GM18511 (cell line): ENCODE measurements at regions not wholly inside any gene's neighbourhood (a gene's known extent, or its start where the extent isn't known, plus 50 kb on each side); places are given as distances from the start of the nearest gene placed in this dataset.
A peak's percentile ranks its signal among the peaks of the same experiment; 100 is the strongest.
"Not testable (repeated sequence)": the region's sequence is repeated elsewhere in the genome, so short reads cannot be mapped to it uniquely, and the experiment has no call there.

Source experiments
- ATAC-seq: cut with Tn5 transposase; IDR thresholded peaks from one replicate; pipeline ENCODE4 v1.9.1; 2021; ENCODE audit warnings: mild to moderate bottlenecking, moderate library complexity; ENCODE audit not compliant: unreplicated experiment

DNA sequence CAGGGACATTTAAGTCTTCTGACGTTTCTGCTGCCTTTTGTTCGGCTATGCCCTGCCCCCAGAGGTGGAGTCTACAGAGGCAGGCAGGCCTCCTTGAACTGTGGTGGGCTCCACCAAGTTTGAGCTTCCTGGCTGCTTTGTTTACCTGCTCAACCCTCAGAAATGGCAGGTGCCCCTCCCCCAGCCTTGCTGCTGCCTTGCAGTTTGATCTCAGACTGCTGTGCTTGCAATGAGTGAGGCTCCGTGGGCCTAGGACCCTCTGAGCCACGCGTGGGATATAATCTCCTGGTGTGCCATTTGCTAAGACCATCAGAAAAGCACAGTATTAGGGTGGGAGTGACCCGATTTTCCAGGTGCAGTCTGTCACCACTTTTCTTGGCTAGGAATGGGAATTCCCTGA is 647.3 kb downstream of the CD109 start:
- not testable (repeated sequence) for ATAC-seq

DNA sequence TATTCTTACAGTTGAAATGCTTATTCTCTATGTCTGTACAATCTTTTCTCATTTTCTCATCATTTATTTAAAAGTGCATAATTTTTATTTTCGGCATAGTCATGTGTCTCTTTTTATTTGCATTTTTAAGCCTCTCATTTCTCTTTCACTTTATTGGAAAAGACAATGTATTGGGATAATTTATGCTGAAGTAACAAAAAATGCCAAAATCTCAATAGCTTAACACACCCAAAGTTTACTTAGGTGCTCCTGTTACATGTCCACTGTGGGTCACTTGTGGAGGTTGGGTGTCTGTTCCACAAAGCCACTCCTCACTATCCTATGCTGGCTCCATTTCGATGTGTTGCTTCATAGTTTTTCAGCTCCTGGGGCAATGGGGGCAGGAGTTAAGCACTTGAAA is 638.7 kb downstream of the CD109 start:
- no peak for ATAC-seq

GRCh38 chr6:74333406-74333805 is 637.4 kb downstream of the CD109 start:
- ATAC-seq = no peak

DNA sequence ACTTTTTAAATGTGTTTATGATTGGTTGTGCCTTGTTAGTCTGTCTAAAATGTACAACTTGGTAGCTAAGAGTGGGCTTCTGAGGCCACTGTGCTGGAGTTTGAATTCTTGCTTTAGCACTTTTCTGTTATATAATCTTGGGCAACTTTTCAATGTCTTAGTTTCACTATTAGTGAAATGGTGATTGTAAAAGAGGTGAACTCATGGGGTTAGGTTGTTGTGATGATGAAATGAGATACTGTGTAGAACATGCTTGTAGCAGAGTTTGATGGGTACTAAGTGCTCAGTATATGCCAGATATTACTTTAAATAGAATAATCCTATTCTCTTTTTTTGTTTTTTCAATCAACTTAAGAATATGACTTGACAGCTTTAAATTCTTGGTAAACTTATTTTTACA is 624.7 kb downstream of the CD109 start:
- no peak for ATAC-seq

- no peak for ATAC-seq
Measured at GRCh38 chr6:74320074-74320473, 624.1 kb downstream of the CD109 start.

DNA sequence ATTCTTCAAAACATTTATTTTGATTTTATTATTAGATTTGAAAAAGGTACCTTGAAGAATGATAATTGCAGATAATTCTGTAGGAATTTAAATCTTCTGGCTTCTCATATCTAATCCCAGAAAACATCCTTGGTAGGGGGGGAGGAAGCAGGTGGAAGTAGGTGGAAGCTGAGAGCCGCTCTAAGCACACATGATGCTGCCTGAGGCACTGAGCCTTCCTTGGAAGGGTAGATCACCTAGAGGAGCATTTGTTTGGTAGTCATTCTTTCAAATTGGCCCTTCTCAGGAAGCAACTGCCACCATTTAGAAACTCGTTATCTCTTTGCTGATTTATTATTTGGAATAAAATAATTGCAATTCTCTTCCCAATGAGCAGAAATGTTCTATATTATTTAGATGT is 623.3 kb downstream of the CD109 start:
- ATAC-seq = no peak

DNA sequence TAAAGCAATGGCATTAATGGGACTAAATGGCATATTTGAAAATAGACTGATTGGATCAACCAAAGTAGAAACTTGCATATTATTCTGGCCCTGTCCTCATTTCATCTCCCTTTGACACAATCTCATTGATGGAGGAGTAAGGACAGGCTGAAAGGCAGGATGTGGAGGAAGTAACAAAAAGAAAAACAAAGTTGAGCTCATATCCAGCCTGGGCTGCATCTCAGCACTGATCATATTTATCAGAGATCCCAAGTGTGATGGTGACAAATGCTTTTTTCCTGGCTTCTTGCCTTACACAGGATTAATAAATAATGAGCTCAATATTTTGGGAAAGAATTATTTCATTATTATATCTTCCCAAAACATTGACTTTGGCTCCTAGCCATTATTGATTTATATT is 622.7 kb downstream of the CD109 start:
- no peak for ATAC-seq

- no peak for ATAC-seq
Measured at GRCh38 chr6:74312081-74312480, 616.1 kb downstream of the CD109 start.

GRCh38 chr6:74311431-74311830 is 615.4 kb downstream of the CD109 start:
- no peak for ATAC-seq

DNA sequence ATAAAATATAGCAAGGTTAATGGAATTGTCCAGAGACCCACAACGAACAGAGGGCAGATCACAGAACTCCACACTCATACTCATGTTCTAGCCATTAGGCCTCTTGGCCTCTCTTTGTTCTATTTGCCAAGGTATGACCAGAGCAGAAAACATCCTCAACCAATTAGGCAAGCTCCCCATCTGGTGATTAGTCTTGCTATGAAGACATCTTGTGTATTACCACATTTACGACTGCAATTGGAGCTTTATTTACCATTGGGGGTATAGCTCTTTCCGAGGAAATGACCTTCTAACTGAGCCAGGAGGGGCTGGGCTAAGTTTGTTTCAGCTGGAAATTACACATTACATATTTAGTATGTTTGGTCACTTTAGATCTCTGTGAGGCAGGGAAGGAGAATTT is 593.9 kb downstream of the CD109 start:
- ATAC-seq = no peak

- no peak for ATAC-seq
Measured at GRCh38 chr6:74287932-74288331, 591.9 kb downstream of the CD109 start.

- ATAC-seq = no peak
Measured at GRCh38 chr6:74287441-74287840, 591.4 kb downstream of the CD109 start.

DNA sequence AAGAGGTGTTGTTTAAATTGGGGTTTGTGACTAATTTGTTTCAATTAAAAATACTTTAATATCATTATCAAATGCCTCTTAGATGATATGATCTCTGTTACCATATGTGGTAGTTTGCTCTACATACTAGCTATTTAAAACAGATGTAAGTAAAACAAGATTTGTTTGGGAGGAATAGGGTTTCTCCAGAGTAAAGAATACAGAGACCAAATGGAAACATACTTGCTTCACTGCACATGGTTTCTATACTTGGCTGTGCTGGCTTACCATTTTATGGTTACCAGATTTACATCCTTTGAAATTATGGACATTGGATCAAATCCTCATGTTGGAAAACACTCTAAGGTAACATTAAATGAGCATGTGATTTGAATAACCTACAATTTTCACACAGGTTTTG is 588.3 kb downstream of the CD109 start:
- ATAC-seq = no peak

GRCh38 chr6:74283532-74283931 is 587.5 kb downstream of the CD109 start:
- no peak for ATAC-seq

- ATAC-seq = no peak
Measured at GRCh38 chr6:74282143-74282689, 586.2 kb downstream of the CD109 start.

- no peak for ATAC-seq
Measured at GRCh38 chr6:74280130-74280692, 584.2 kb downstream of the CD109 start.

DNA sequence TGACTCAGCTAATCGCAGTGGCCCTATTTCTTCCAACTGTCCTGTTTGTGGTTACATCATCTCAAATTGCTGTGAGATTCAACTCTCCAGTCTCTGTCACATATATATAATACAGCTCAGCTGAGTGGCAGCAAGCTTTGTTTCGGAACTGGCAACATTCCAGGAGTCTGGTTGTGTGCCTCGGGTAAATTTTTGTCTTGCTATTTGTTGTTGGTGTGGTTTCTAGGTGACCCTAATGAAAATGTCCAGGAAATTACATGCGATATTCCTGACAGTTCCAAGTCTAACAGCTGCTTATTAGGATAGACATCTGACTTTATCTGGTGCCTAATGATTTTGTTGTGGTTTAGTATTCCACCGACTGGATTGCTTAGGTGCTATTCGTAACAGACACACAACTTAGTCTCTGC is 581.8 kb downstream of the CD109 start:
- ATAC-seq = no peak

GRCh38 chr6:74273541-74273940 is 577.5 kb downstream of the CD109 start:
- no peak for ATAC-seq

GRCh38 chr6:74269600-74269858 is 573.5 kb downstream of the CD109 start:
- no peak for ATAC-seq

DNA sequence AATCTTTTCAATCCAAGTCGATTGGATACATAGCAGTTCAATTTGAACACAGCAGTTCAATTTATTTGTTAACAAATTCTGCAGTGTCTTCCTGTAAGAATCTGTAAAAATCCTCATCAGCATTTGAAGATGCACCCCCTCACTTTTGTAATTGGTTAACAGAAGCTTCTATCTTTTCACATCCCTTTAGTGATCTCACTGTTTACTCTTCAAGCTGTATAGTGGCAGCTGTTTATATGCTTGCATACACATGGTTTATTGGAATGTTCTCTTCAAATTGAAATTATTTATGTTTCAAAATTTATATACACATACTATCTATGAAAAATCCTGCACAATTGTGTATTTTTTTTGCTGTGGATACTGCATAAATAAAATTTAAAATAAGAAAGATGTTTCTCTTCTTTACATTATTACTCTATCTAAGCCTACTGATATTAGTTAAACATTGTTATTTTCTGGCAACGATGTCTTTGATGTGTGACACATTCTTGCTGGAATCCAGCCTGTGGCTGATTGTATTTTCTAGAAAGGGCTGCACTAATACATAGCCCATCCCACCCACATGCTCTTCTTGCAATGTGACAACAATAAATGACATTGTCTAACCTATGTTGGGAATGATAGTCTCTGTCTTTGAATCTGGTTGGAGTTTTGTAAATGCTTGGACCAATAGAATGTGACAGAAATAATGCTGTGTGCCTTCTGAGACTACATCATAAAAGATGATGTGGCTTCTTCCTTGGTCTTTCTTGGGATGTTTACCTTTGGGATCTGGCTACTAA is 573.0 kb downstream of the CD109 start:
- no peak for ATAC-seq

GRCh38 chr6:74259981-74260380 is 564.0 kb downstream of the CD109 start:
- no peak for ATAC-seq

GRCh38 chr6:74256781-74257180 is 560.8 kb downstream of the CD109 start:
- ATAC-seq = peak; percentile 68

GRCh38 chr6:74256381-74256780 is 560.4 kb downstream of the CD109 start:
- peak; percentile 8 for ATAC-seq
